ENCODE measurements at regions not wholly inside any gene's neighbourhood (a gene's known extent, or its start where the extent isn't known, plus 50 kb on each side); places are given as distances from the start of the nearest gene placed in this dataset.
A peak's percentile ranks its signal among the peaks of the same experiment; 100 is the strongest.

- Histone ChIP-seq H2AFZ (ENCODE audit: low read length) (no peak overlapping the region), H3K36me3 (ENCODE audit: insufficient read depth, low read length) (no peaks in the 10 kb centered on the region), H3K4me3 (ENCODE audit: insufficient read depth, low read length) (no peak overlapping the region), H3K4me2 (ENCODE audit: insufficient read depth, low read length) (no peak overlapping the region), H3K79me2 (ENCODE audit: insufficient read depth, low read length) (no peaks in the 10 kb centered on the region), H3K27me3 (ENCODE audit: insufficient read depth, low read length) (peaks cover 4% of the 10 kb centered on the region), H3K27ac (ENCODE audit: low read depth, low read length) (no peak overlapping the region), H4K20me1 (ENCODE audit: insufficient read depth, low read length) (no peaks in the 10 kb centered on the region), H3K4me1 (ENCODE audit: insufficient read depth, low read length) (no peaks in the 10 kb centered on the region), H3K9me3 (ENCODE audit: low read depth, low read length) (no peaks in the 10 kb centered on the region)
- TF ChIP-seq CTCF (IDR thresholded peaks at IDR 0.05; ENCODE audit: extremely low read depth, low read depth, low read length) = no peak
- DNase-seq (ENCODE audit: insufficient read length, low spot score, missing footprints) = no peak
Observed at GRCh38 chr2:128457716-128458115, 139.0 kb upstream of the HS6ST1 start.

- no peaks in the 10 kb centered on the region for H3K4me1 ChIP-seq (ENCODE audit: insufficient read depth, low read length)
- no peak overlapping the region for H3K4me2 ChIP-seq (ENCODE audit: insufficient read depth, low read length)
- no peak for TF ChIP-seq CTCF (IDR thresholded peaks at IDR 0.05; ENCODE audit: extremely low read depth, low read depth, low read length)
- no peaks in the 10 kb centered on the region for H3K36me3 ChIP-seq (ENCODE audit: insufficient read depth, low read length)
- H3K27ac ChIP-seq (ENCODE audit: low read depth, low read length) = no peak overlapping the region
- H3K9me3 ChIP-seq (ENCODE audit: low read depth, low read length) = no peaks in the 10 kb centered on the region
- peaks cover 4% of the 10 kb centered on the region for H3K27me3 ChIP-seq (ENCODE audit: insufficient read depth, low read length)
- no peak overlapping the region for H2AFZ ChIP-seq (ENCODE audit: low read length)
- no peak overlapping the region for H3K4me3 ChIP-seq (ENCODE audit: insufficient read depth, low read length)
- peak; percentile 30 for DNase-seq (ENCODE audit: insufficient read length, low spot score, missing footprints)
- H4K20me1 ChIP-seq (ENCODE audit: insufficient read depth, low read length) = no peaks in the 10 kb centered on the region
- no peaks in the 10 kb centered on the region for H3K79me2 ChIP-seq (ENCODE audit: insufficient read depth, low read length)
Observed at GRCh38 chr2:128458505-128458904, 139.8 kb upstream of the HS6ST1 start.

- no peaks in the 10 kb centered on the region for H3K36me3 ChIP-seq (ENCODE audit: insufficient read depth, low read length)
- H3K4me3 ChIP-seq (ENCODE audit: insufficient read depth, low read length) = no peak overlapping the region
- H2AFZ ChIP-seq (ENCODE audit: low read length) = no peak overlapping the region
- H3K4me2 ChIP-seq (ENCODE audit: insufficient read depth, low read length) = no peak overlapping the region
- peaks cover 3% of the 10 kb centered on the region for H3K9me3 ChIP-seq (ENCODE audit: low read depth, low read length)
- no peak overlapping the region for H3K27ac ChIP-seq (ENCODE audit: low read depth, low read length)
- H4K20me1 ChIP-seq (ENCODE audit: insufficient read depth, low read length) = no peaks in the 10 kb centered on the region
- no peaks in the 10 kb centered on the region for H3K4me1 ChIP-seq (ENCODE audit: insufficient read depth, low read length)
- H3K27me3 ChIP-seq (ENCODE audit: insufficient read depth, low read length) = no peaks in the 10 kb centered on the region
- no peaks in the 10 kb centered on the region for H3K79me2 ChIP-seq (ENCODE audit: insufficient read depth, low read length)
- DNase-seq (ENCODE audit: insufficient read length, low spot score, missing footprints) = no peak
- no peak for TF ChIP-seq CTCF (IDR thresholded peaks at IDR 0.05; ENCODE audit: extremely low read depth, low read depth, low read length)
Observed at GRCh38 chr2:128464456-128464855, 145.8 kb upstream of the HS6ST1 start.

- no peaks in the 10 kb centered on the region for H4K20me1 ChIP-seq (ENCODE audit: insufficient read depth, low read length)
- no peak overlapping the region for H3K27ac ChIP-seq (ENCODE audit: low read depth, low read length)
- TF ChIP-seq CTCF (IDR thresholded peaks at IDR 0.05; ENCODE audit: extremely low read depth, low read depth, low read length) = no peak
- peak; percentile 59 for DNase-seq (ENCODE audit: insufficient read length, low spot score, missing footprints)
- peaks cover 8% of the 10 kb centered on the region for H3K9me3 ChIP-seq (ENCODE audit: low read depth, low read length)
- no peak overlapping the region for H2AFZ ChIP-seq (ENCODE audit: low read length)
- H3K4me1 ChIP-seq (ENCODE audit: insufficient read depth, low read length) = no peaks in the 10 kb centered on the region
- no peaks in the 10 kb centered on the region for H3K79me2 ChIP-seq (ENCODE audit: insufficient read depth, low read length)
- no peaks in the 10 kb centered on the region for H3K36me3 ChIP-seq (ENCODE audit: insufficient read depth, low read length)
- H3K4me3 ChIP-seq (ENCODE audit: insufficient read depth, low read length) = no peak overlapping the region
- no peak overlapping the region for H3K4me2 ChIP-seq (ENCODE audit: insufficient read depth, low read length)
- no peaks in the 10 kb centered on the region for H3K27me3 ChIP-seq (ENCODE audit: insufficient read depth, low read length)
Observed at GRCh38 chr2:128465246-128466170, 146.8 kb upstream of the HS6ST1 start.
